Neural cell (in vitro differentiated cells): ENCODE measurements at regions not wholly inside any gene's neighbourhood (a gene's known extent, or its start where the extent isn't known, plus 50 kb on each side); places are given as distances from the start of the nearest gene placed in this dataset.

Experiments
- H2AFZ ChIP-seq: fragments of 200-600, 300-800 bp; sonication (generic), shearing (Covaris generic); 2 replicates; pipeline ENCODE4 v1.6.0; 2014; ENCODE audit warnings: low read depth, mild to moderate bottlenecking, antibody characterized with exemption, low read length, moderate library complexity
- H3F3A ChIP-seq: fragments of 200-600 bp; shearing (Covaris generic); 2 replicates; pipeline ENCODE4 v1.6.1; 2016; ENCODE audit warnings: mild to moderate bottlenecking, moderate library complexity, mixed read lengths, antibody characterized with exemption, low read length; ENCODE audit not compliant: insufficient read depth, poor library complexity, severe bottlenecking
- H3K27ac ChIP-seq: fragments of 200-600, 300-800 bp; sonication (generic), shearing (Covaris generic); 2 replicates; pipeline ENCODE4 v1.5.1; 2014; ENCODE audit warnings: mild to moderate bottlenecking, low read length, moderate library complexity
- H3K27me3 ChIP-seq: fragments of 300-800, 200-600 bp; sonication (generic), shearing (Covaris generic); 2 replicates; pipeline ENCODE4 v1.6.0; 2014; ENCODE audit warnings: mild to moderate bottlenecking, low read depth, low read length, moderate library complexity; ENCODE audit not compliant: insufficient read depth
- H3K36me3 ChIP-seq: fragments of 300-800, 200-600 bp; sonication (generic), shearing (Covaris generic); 2 replicates; pipeline ENCODE4 v1.5.1; 2014; ENCODE audit warnings: mild to moderate bottlenecking, antibody characterized with exemption, low read length, moderate library complexity; ENCODE audit not compliant: insufficient read depth
- H3K4me2 ChIP-seq: fragments of 300-800, 200-600 bp; sonication (generic), shearing (Covaris generic); 2 replicates; pipeline ENCODE4 v1.6.0; 2014; ENCODE audit warnings: mild to moderate bottlenecking, low read length
- H3K4me3 ChIP-seq: fragments of 300-800, 200-600 bp; sonication (generic), shearing (Covaris generic); 2 replicates; pipeline ENCODE4 v1.5.1; 2014; ENCODE audit warnings: mild to moderate bottlenecking, low read length, moderate library complexity
- H3K79me2 ChIP-seq: fragments of 200-600 bp; shearing (Covaris generic); replicated peaks from 2 replicates; pipeline ENCODE4 v1.6.0; 2014; ENCODE audit warnings: mild to moderate bottlenecking, low read length, moderate library complexity; ENCODE audit not compliant: insufficient read depth
- H3K9ac ChIP-seq: fragments of 300-800, 200-600 bp; sonication (generic), shearing (Covaris generic); 2 replicates; pipeline ENCODE4 v1.6.1; 2016; ENCODE audit warnings: mild to moderate bottlenecking, low read length, mixed read lengths
- H3K9me2 ChIP-seq: fragments of 200-600 bp; shearing (Covaris generic); 2 replicates; pipeline ENCODE4 v1.6.1; 2016; ENCODE audit warnings: mild to moderate bottlenecking, low read length, mixed read lengths; ENCODE audit not compliant: insufficient read depth
- H3K9me3 ChIP-seq: fragments of 200-600, 300-800 bp; sonication (generic), shearing (Covaris generic); 2 replicates; pipeline ENCODE4 v1.6.1; 2016; ENCODE audit warnings: mild to moderate bottlenecking, mixed run types, low read length, moderate library complexity, mixed read lengths
- H4K20me1 ChIP-seq: fragments of 200-600 bp; shearing (Covaris generic); 2 replicates; pipeline ENCODE4 v1.6.1; 2016; ENCODE audit warnings: mild to moderate bottlenecking, mixed run types; ENCODE audit not compliant: insufficient read depth
- EP300 ChIP-seq: fragments of 450-650 bp; conservative IDR thresholded peaks from 2 replicates; pipeline ENCODE4 v1.6.1; 2014; ENCODE audit warnings: antibody characterized with exemption, mild to moderate bottlenecking, moderate library complexity; ENCODE audit not compliant: poor library complexity, severe bottlenecking
- EZH2 ChIP-seq: fragments of 200-600, 300-800 bp; shearing (Covaris generic), sonication (generic); IDR thresholded peaks from 2 replicates; pipeline ENCODE4 v1.6.1; 2014; ENCODE audit warnings: antibody characterized with exemption, low read length, borderline replicate concordance, mild to moderate bottlenecking; ENCODE audit not compliant: insufficient read depth, poor library complexity, severe bottlenecking
- MXI1 ChIP-seq: fragments of 450-650 bp; conservative IDR thresholded peaks from 2 replicates; pipeline ENCODE4 v1.6.1; 2014; ENCODE audit warnings: antibody characterized with exemption, mild to moderate bottlenecking; ENCODE audit not compliant: poor library complexity, severe bottlenecking
- POLR2AphosphoS5 ChIP-seq: IDR thresholded peaks from 2 replicates; pipeline ENCODE4 v1.6.1; 2012
- RAD21 ChIP-seq: fragments of 450-650 bp; conservative IDR thresholded peaks from 2 replicates; pipeline ENCODE4 v1.6.1; 2014; ENCODE audit warnings: antibody characterized with exemption, mild to moderate bottlenecking, moderate library complexity
- SMC3 ChIP-seq: fragments of 450-650 bp; conservative IDR thresholded peaks from 2 replicates; pipeline ENCODE4 v1.6.1; 2014; ENCODE audit warnings: antibody characterized with exemption, mild to moderate bottlenecking, moderate library complexity; ENCODE audit not compliant: poor library complexity
- TAF1 ChIP-seq: IDR thresholded peaks from 2 replicates; pipeline ENCODE4 v1.6.1; 2012; ENCODE audit warnings: low read depth
- TF ChIP-seq, protein P1 (sequence below): IDR thresholded peaks from 2 replicates; pipeline ENCODE4 v1.6.1; 2012; ENCODE audit warnings: borderline replicate concordance
- TF ChIP-seq, protein P2 (sequence below): fragments of 450-650 bp; IDR thresholded peaks from 2 replicates; pipeline ENCODE4 v1.5.1; 2014; ENCODE audit warnings: antibody characterized with exemption, mild to moderate bottlenecking, moderate library complexity; ENCODE audit not compliant: poor library complexity, severe bottlenecking

DNA sequence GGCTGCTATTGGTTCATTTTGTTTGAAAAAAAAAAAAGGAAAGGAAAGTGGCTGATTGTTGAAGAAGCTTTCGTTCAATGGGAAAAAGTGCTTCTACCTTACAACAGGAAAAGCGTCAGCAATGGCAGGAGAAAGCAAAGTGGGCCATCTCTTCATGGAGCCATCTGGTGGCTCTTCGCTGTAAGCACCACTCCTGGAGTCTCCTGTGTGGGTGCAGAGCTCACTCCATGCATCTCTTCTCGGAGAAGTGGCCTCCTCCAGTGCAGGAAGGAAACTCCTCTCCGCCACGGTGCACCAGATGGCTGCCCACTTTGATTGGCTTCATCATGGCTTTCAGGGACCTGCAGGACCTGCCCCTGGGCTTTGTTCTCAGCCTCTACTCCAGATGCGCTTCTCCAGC lies 250.9 kb downstream of the PTEN start:
- Histone ChIP-seq H3K4me2 (no peak overlapping the region), H3K27me3 (no peaks in the 10 kb centered on the region), H3K36me3 (no peaks in the 10 kb centered on the region), H3K27ac (no peak overlapping the region), H3K9me3 (no peaks in the 10 kb centered on the region), H3K4me3 (no peak overlapping the region), H3K79me2 (no peaks in the 10 kb centered on the region), H4K20me1 (no peaks in the 10 kb centered on the region), H3K9me2 (no peaks in the 10 kb centered on the region), H2AFZ (no peak overlapping the region), H3F3A (no peaks in the 10 kb centered on the region), H3K9ac (no peak overlapping the region)
- TF ChIP-seq EZH2 (no peak), RAD21 (no peak), TAF1 (no peak), POLR2AphosphoS5 (no peak), SMC3 (peak; percentile 13), MXI1 (no peak), EP300 (no peak)
- TF ChIP-seq, protein P1, sequence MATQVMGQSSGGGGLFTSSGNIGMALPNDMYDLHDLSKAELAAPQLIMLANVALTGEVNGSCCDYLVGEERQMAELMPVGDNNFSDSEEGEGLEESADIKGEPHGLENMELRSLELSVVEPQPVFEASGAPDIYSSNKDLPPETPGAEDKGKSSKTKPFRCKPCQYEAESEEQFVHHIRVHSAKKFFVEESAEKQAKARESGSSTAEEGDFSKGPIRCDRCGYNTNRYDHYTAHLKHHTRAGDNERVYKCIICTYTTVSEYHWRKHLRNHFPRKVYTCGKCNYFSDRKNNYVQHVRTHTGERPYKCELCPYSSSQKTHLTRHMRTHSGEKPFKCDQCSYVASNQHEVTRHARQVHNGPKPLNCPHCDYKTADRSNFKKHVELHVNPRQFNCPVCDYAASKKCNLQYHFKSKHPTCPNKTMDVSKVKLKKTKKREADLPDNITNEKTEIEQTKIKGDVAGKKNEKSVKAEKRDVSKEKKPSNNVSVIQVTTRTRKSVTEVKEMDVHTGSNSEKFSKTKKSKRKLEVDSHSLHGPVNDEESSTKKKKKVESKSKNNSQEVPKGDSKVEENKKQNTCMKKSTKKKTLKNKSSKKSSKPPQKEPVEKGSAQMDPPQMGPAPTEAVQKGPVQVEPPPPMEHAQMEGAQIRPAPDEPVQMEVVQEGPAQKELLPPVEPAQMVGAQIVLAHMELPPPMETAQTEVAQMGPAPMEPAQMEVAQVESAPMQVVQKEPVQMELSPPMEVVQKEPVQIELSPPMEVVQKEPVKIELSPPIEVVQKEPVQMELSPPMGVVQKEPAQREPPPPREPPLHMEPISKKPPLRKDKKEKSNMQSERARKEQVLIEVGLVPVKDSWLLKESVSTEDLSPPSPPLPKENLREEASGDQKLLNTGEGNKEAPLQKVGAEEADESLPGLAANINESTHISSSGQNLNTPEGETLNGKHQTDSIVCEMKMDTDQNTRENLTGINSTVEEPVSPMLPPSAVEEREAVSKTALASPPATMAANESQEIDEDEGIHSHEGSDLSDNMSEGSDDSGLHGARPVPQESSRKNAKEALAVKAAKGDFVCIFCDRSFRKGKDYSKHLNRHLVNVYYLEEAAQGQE = no peak
- TF ChIP-seq, protein P2, sequence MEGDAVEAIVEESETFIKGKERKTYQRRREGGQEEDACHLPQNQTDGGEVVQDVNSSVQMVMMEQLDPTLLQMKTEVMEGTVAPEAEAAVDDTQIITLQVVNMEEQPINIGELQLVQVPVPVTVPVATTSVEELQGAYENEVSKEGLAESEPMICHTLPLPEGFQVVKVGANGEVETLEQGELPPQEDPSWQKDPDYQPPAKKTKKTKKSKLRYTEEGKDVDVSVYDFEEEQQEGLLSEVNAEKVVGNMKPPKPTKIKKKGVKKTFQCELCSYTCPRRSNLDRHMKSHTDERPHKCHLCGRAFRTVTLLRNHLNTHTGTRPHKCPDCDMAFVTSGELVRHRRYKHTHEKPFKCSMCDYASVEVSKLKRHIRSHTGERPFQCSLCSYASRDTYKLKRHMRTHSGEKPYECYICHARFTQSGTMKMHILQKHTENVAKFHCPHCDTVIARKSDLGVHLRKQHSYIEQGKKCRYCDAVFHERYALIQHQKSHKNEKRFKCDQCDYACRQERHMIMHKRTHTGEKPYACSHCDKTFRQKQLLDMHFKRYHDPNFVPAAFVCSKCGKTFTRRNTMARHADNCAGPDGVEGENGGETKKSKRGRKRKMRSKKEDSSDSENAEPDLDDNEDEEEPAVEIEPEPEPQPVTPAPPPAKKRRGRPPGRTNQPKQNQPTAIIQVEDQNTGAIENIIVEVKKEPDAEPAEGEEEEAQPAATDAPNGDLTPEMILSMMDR = peak; percentile 11

GRCh38 chr10:88115407-88115806 lies 252.0 kb downstream of the PTEN start:
- no peaks in the 10 kb centered on the region for H3K36me3 ChIP-seq
- H3K4me3 ChIP-seq = no peak overlapping the region
- H3K9ac ChIP-seq = no peak overlapping the region
- no peak overlapping the region for H3K27ac ChIP-seq
- no peaks in the 10 kb centered on the region for H3K79me2 ChIP-seq
- no peak overlapping the region for H3K4me2 ChIP-seq
- H4K20me1 ChIP-seq = no peaks in the 10 kb centered on the region
- no peaks in the 10 kb centered on the region for H3K27me3 ChIP-seq
- no peak overlapping the region for H2AFZ ChIP-seq
- no peaks in the 10 kb centered on the region for H3F3A ChIP-seq
- no peaks in the 10 kb centered on the region for H3K9me3 ChIP-seq
- TF ChIP-seq POLR2AphosphoS5 = no peak
- TF ChIP-seq, protein P1 = no peak
- no peak for TF ChIP-seq RAD21
- TF ChIP-seq EZH2 = no peak
- TF ChIP-seq, protein P2 = no peak
- no peak for TF ChIP-seq EP300
- TF ChIP-seq MXI1 = no peak
- TF ChIP-seq SMC3 = no peak
- no peaks in the 10 kb centered on the region for H3K9me2 ChIP-seq
